ENCODE measurements at regions not wholly inside any gene's neighbourhood (a gene's known extent, or its start where the extent isn't known, plus 50 kb on each side); places are given as distances from the start of the nearest gene placed in this dataset.
A peak's percentile ranks its signal among the peaks of the same experiment; 100 is the strongest.
"Not testable (repeated sequence)": the region's sequence is repeated elsewhere in the genome, so short reads cannot be mapped to it uniquely, and the experiment has no call there.

DNA sequence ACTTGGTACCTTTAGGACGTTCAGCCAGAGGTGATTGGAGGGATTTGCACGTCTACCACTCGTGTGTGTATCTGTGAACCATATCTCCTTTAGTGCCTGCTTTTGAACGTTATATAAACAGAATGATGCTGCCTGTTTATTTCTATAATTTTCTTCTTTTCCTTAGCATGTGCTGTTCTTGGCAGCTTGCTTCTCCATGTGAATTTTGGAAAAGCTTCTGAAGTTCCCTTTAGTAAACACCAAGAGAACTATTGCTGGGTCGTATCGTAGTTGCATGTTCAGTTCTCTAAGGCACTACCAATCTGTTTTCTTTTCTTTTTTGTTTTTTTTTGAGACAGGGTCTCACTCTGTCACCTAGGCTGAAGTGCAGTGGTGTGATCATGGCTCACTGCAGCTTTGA is 73.8 kb upstream of the FANCC start:
- WGBS, 2 donors = 73 to 75% methylated on average over 6 of the region's 6 CpGs
- H3K9me3 ChIP-seq (ENCODE audit: control insufficient read depth in 4 of 4, insufficient read depth in 3 of 4, low read length in 3 of 4); H3K27ac ChIP-seq (ENCODE audit: low read depth in 1 of 2, low read length in 1 of 2); H3K27me3 ChIP-seq (ENCODE audit: control insufficient read depth in 3 of 3, insufficient read depth in 3 of 3, low read length in 2 of 3); H3K36me3 ChIP-seq (ENCODE audit: control insufficient read depth in 4 of 4, insufficient read depth in 4 of 4, low read length in 4 of 4); H3K4me1 ChIP-seq (ENCODE audit: control insufficient read depth in 5 of 5, insufficient read depth in 5 of 5, low read length in 5 of 5); H3K9ac ChIP-seq (ENCODE audit: insufficient read depth in 1 of 2, low read length in 2 of 2); H3K4me3 ChIP-seq; ATAC-seq (ENCODE audit: insufficient read depth, low FRiP score): not testable (repeated sequence)
- DNase-seq = peak in 2 of 3 donors; percentile 61 to 80

DNA sequence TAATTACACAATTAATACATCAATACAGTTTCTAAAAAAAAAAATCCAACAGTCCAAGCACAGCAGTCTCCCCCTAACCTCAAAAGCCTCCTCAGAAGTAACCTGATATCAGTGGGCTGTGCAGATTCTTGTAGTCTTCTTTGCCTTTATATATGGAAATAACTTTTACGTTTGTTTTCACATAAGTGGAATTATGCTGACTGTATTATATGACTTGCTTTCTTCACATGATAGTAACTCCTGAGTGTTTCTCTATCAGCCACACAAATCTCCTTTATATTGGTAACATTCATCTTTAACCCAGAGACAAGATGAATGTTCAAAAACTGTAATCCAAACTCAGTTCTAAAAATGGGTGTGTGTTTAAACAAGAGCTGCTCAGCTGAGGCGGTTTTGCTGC is 71.9 kb upstream of the FANCC start:
- Histone ChIP-seq H3K27me3 (ENCODE audit: control insufficient read depth in 3 of 3, insufficient read depth in 3 of 3, low read length in 2 of 3) (no peaks in the 10 kb centered on the region), H3K9ac (ENCODE audit: insufficient read depth in 1 of 2, low read length in 2 of 2) (no peak overlapping the region), H3K4me1 (ENCODE audit: control insufficient read depth in 5 of 5, insufficient read depth in 5 of 5, low read length in 5 of 5) (peaks cover 0 to 3% (median 0%) of the 10 kb centered on the region in 5 donors), H3K4me3 (no peak overlapping the region), H3K9me3 (ENCODE audit: control insufficient read depth in 4 of 4, insufficient read depth in 3 of 4, low read length in 3 of 4) (no peaks in the 10 kb centered on the region), H3K27ac (ENCODE audit: low read depth in 1 of 2, low read length in 1 of 2) (no peak overlapping the region), H3K36me3 (ENCODE audit: control insufficient read depth in 4 of 4, insufficient read depth in 4 of 4, low read length in 4 of 4) (no peaks in the 10 kb centered on the region)
- DNase-seq (no peak), ATAC-seq (ENCODE audit: insufficient read depth, low FRiP score) (no peak)
- 84 to 88% methylated on average over 2 of the region's 2 CpGs for WGBS, 2 donors
- TF ChIP-seq, protein P1, sequence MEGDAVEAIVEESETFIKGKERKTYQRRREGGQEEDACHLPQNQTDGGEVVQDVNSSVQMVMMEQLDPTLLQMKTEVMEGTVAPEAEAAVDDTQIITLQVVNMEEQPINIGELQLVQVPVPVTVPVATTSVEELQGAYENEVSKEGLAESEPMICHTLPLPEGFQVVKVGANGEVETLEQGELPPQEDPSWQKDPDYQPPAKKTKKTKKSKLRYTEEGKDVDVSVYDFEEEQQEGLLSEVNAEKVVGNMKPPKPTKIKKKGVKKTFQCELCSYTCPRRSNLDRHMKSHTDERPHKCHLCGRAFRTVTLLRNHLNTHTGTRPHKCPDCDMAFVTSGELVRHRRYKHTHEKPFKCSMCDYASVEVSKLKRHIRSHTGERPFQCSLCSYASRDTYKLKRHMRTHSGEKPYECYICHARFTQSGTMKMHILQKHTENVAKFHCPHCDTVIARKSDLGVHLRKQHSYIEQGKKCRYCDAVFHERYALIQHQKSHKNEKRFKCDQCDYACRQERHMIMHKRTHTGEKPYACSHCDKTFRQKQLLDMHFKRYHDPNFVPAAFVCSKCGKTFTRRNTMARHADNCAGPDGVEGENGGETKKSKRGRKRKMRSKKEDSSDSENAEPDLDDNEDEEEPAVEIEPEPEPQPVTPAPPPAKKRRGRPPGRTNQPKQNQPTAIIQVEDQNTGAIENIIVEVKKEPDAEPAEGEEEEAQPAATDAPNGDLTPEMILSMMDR (IDR thresholded peaks at IDR 0.05; ENCODE audit: control extremely low read depth, extremely low read depth) = no peak

DNA sequence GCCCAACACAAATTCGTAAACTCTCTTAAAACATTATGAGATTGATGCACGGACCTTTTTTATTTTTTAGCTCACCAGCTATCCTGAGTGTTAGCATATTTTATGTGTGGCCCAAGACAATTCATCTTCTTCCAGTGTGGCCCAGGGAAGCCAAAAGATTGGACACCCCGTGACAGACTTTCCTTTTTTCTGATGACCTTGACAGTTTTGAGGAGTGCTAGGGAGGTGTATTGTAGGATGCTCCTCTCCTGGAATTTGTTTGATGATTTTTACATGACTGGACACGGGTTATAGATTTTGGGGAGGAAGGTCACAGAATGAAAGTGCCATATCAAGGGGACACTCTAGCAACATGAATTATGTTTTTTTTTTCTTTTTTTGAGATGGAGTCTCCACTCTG is 69.3 kb upstream of the FANCC start:
- Histone ChIP-seq H3K9ac (ENCODE audit: insufficient read depth in 1 of 2, low read length in 2 of 2) (no peak overlapping the region), H3K27ac (ENCODE audit: low read depth in 1 of 2, low read length in 1 of 2) (no peak overlapping the region), H3K36me3 (ENCODE audit: control insufficient read depth in 4 of 4, insufficient read depth in 4 of 4, low read length in 4 of 4) (no peaks in the 10 kb centered on the region), H3K9me3 (ENCODE audit: control insufficient read depth in 4 of 4, insufficient read depth in 3 of 4, low read length in 3 of 4) (no peaks in the 10 kb centered on the region), H3K27me3 (ENCODE audit: control insufficient read depth in 3 of 3, insufficient read depth in 3 of 3, low read length in 2 of 3) (no peaks in the 10 kb centered on the region), H3K4me1 (ENCODE audit: control insufficient read depth in 5 of 5, insufficient read depth in 5 of 5, low read length in 5 of 5) (peaks cover 0 to 3% (median 0%) of the 10 kb centered on the region in 5 donors), H3K4me3 (no peak overlapping the region)
- ATAC-seq (ENCODE audit: insufficient read depth, low FRiP score) = no peak
- WGBS, 2 donors = 90 to 96% methylated on average over 4 of the region's 4 CpGs
- DNase-seq = no peak
- TF ChIP-seq, protein P1 (IDR thresholded peaks at IDR 0.05; ENCODE audit: control extremely low read depth, extremely low read depth) = no peak

DNA sequence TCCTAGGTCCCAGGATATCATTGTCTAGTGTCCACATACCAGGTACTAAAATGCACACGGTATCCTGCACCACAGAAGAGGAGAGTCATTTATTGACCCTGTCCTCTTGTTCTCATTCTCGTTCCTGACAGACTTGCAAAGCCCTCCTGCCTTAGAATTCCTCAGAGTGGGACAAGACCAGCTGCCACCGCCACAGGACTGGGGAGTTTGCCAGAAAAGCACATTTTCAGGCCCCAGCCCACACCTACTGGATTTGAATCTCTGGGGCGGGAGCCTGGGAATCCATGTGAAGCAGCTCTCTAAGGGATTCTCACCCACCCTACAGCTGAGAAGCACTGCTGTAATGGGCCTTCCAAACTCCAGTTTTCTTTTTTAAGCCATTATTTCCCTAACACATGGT is 68.0 kb upstream of the FANCC start:
- ATAC-seq (ENCODE audit: insufficient read depth, low FRiP score) = no peak
- Histone ChIP-seq H3K36me3 (ENCODE audit: control insufficient read depth in 4 of 4, insufficient read depth in 4 of 4, low read length in 4 of 4) (no peaks in the 10 kb centered on the region), H3K4me3 (no peak overlapping the region), H3K4me1 (ENCODE audit: control insufficient read depth in 5 of 5, insufficient read depth in 5 of 5, low read length in 5 of 5) (no peaks in the 10 kb centered on the region), H3K9me3 (ENCODE audit: control insufficient read depth in 4 of 4, insufficient read depth in 3 of 4, low read length in 3 of 4) (no peaks in the 10 kb centered on the region), H3K27ac (ENCODE audit: low read depth in 1 of 2, low read length in 1 of 2) (no peak overlapping the region), H3K9ac (ENCODE audit: insufficient read depth in 1 of 2, low read length in 2 of 2) (no peak overlapping the region), H3K27me3 (ENCODE audit: control insufficient read depth in 3 of 3, insufficient read depth in 3 of 3, low read length in 2 of 3) (no peaks in the 10 kb centered on the region)
- TF ChIP-seq, protein P1 (IDR thresholded peaks at IDR 0.05; ENCODE audit: control extremely low read depth, extremely low read depth) = no peak
- 85 to 90% methylated on average over 4 of the region's 4 CpGs for WGBS, 2 donors
- DNase-seq = no peak
